ENCODE measurements at regions not wholly inside any gene's neighbourhood (a gene's known extent, or its start where the extent isn't known, plus 50 kb on each side); places are given as distances from the start of the nearest gene placed in this dataset.

- Histone ChIP-seq H3K9me3 (ENCODE audit: control insufficient read depth, low read length) (no peaks in the 10 kb centered on the region), H3K27ac (ENCODE audit: insufficient read depth, low read depth, low read length, poor library complexity, severe bottlenecking) (no peak overlapping the region), H3K36me3 (ENCODE audit: control insufficient read depth, insufficient read depth, low read length) (no peaks in the 10 kb centered on the region), H3K4me1 (ENCODE audit: control insufficient read depth, insufficient read depth, low read length) (peaks cover 16% of the 10 kb centered on the region), H3K4me3 (ENCODE audit: insufficient read depth, low read depth, low read length) (no peak overlapping the region), H3K27me3 (ENCODE audit: control insufficient read depth, insufficient read depth, low read length, poor library complexity, severe bottlenecking) (no peaks in the 10 kb centered on the region)
Observed at GRCh38 chr11:27244900-27245299, 118.1 kb downstream of the CCDC34 start.

GRCh38 chr11:27242591-27242990 lies 120.4 kb downstream of the CCDC34 start:
- WGBS, 2 experiments: 88 to 100% methylated on average over 1 of the region's 1 CpG
- no peaks in the 10 kb centered on the region for H3K27me3 ChIP-seq (ENCODE audit: control insufficient read depth, insufficient read depth, low read length, poor library complexity, severe bottlenecking)
- no peak overlapping the region for H3K27ac ChIP-seq (ENCODE audit: insufficient read depth, low read depth, low read length, poor library complexity, severe bottlenecking)
- H3K9me3 ChIP-seq (ENCODE audit: control insufficient read depth, low read length): no peaks in the 10 kb centered on the region
- no peaks in the 10 kb centered on the region for H3K36me3 ChIP-seq (ENCODE audit: control insufficient read depth, insufficient read depth, low read length)
- H3K4me1 ChIP-seq (ENCODE audit: control insufficient read depth, insufficient read depth, low read length): peaks cover 8% of the 10 kb centered on the region
- H3K4me3 ChIP-seq (ENCODE audit: insufficient read depth, low read depth, low read length): no peak overlapping the region

GRCh38 chr11:27241311-27242122 lies 121.5 kb downstream of the CCDC34 start:
- Histone ChIP-seq H3K4me3 (ENCODE audit: insufficient read depth, low read depth, low read length) (no peak overlapping the region), H3K4me1 (ENCODE audit: control insufficient read depth, insufficient read depth, low read length) (peaks cover 8% of the 10 kb centered on the region), H3K36me3 (ENCODE audit: control insufficient read depth, insufficient read depth, low read length) (no peaks in the 10 kb centered on the region), H3K27me3 (ENCODE audit: control insufficient read depth, insufficient read depth, low read length, poor library complexity, severe bottlenecking) (no peaks in the 10 kb centered on the region), H3K27ac (ENCODE audit: insufficient read depth, low read depth, low read length, poor library complexity, severe bottlenecking) (no peak overlapping the region), H3K9me3 (ENCODE audit: control insufficient read depth, low read length) (no peaks in the 10 kb centered on the region)
- WGBS, 2 experiments: 75 to 90% methylated on average over 1 to 2 of the region's 2 CpGs

- Histone ChIP-seq H3K9me3 (ENCODE audit: control insufficient read depth, low read length) (no peaks in the 10 kb centered on the region), H3K4me3 (ENCODE audit: insufficient read depth, low read depth, low read length) (no peak overlapping the region), H3K27ac (ENCODE audit: insufficient read depth, low read depth, low read length, poor library complexity, severe bottlenecking) (no peak overlapping the region), H3K4me1 (ENCODE audit: control insufficient read depth, insufficient read depth, low read length) (peaks cover 8% of the 10 kb centered on the region), H3K27me3 (ENCODE audit: control insufficient read depth, insufficient read depth, low read length, poor library complexity, severe bottlenecking) (no peaks in the 10 kb centered on the region), H3K36me3 (ENCODE audit: control insufficient read depth, insufficient read depth, low read length) (no peaks in the 10 kb centered on the region)
- 74 to 87% methylated on average over 7 of the region's 7 CpGs for WGBS, 2 experiments
Observed at GRCh38 chr11:27239305-27239942, 123.6 kb downstream of the CCDC34 start.

GRCh38 chr11:27238811-27239210 lies 124.2 kb downstream of the CCDC34 start:
- Histone ChIP-seq H3K27me3 (ENCODE audit: control insufficient read depth, insufficient read depth, low read length, poor library complexity, severe bottlenecking) (no peaks in the 10 kb centered on the region), H3K27ac (ENCODE audit: insufficient read depth, low read depth, low read length, poor library complexity, severe bottlenecking) (no peak overlapping the region), H3K4me3 (ENCODE audit: insufficient read depth, low read depth, low read length) (no peak overlapping the region), H3K9me3 (ENCODE audit: control insufficient read depth, low read length) (no peaks in the 10 kb centered on the region), H3K4me1 (ENCODE audit: control insufficient read depth, insufficient read depth, low read length) (peaks cover 8% of the 10 kb centered on the region), H3K36me3 (ENCODE audit: control insufficient read depth, insufficient read depth, low read length) (no peaks in the 10 kb centered on the region)

GRCh38 chr11:27237643-27238042 lies 125.4 kb downstream of the CCDC34 start:
- H3K36me3 ChIP-seq (ENCODE audit: control insufficient read depth, insufficient read depth, low read length): no peaks in the 10 kb centered on the region
- H3K4me1 ChIP-seq (ENCODE audit: control insufficient read depth, insufficient read depth, low read length): peaks cover under 1% of the 10 kb centered on the region
- H3K27ac ChIP-seq (ENCODE audit: insufficient read depth, low read depth, low read length, poor library complexity, severe bottlenecking): no peak overlapping the region
- no peaks in the 10 kb centered on the region for H3K27me3 ChIP-seq (ENCODE audit: control insufficient read depth, insufficient read depth, low read length, poor library complexity, severe bottlenecking)
- no peak overlapping the region for H3K4me3 ChIP-seq (ENCODE audit: insufficient read depth, low read depth, low read length)
- no peaks in the 10 kb centered on the region for H3K9me3 ChIP-seq (ENCODE audit: control insufficient read depth, low read length)

GRCh38 chr11:27234961-27235360 lies 128.1 kb downstream of the CCDC34 start:
- no peak overlapping the region for H3K27ac ChIP-seq (ENCODE audit: insufficient read depth, low read depth, low read length, poor library complexity, severe bottlenecking)
- H3K27me3 ChIP-seq (ENCODE audit: control insufficient read depth, insufficient read depth, low read length, poor library complexity, severe bottlenecking): no peaks in the 10 kb centered on the region
- no peaks in the 10 kb centered on the region for H3K4me1 ChIP-seq (ENCODE audit: control insufficient read depth, insufficient read depth, low read length)
- no peaks in the 10 kb centered on the region for H3K9me3 ChIP-seq (ENCODE audit: control insufficient read depth, low read length)
- H3K36me3 ChIP-seq (ENCODE audit: control insufficient read depth, insufficient read depth, low read length): no peaks in the 10 kb centered on the region
- whole genome bisulfite sequencing, 2 experiments: 90 to 93% methylated on average over 2 of the region's 2 CpGs
- no peak overlapping the region for H3K4me3 ChIP-seq (ENCODE audit: insufficient read depth, low read depth, low read length)

- no peaks in the 10 kb centered on the region for H3K27me3 ChIP-seq (ENCODE audit: control insufficient read depth, insufficient read depth, low read length, poor library complexity, severe bottlenecking)
- H3K36me3 ChIP-seq (ENCODE audit: control insufficient read depth, insufficient read depth, low read length): no peaks in the 10 kb centered on the region
- WGBS, 2 experiments: 89 to 92% methylated on average over 10 of the region's 10 CpGs
- no peak overlapping the region for H3K27ac ChIP-seq (ENCODE audit: insufficient read depth, low read depth, low read length, poor library complexity, severe bottlenecking)
- no peaks in the 10 kb centered on the region for H3K9me3 ChIP-seq (ENCODE audit: control insufficient read depth, low read length)
- H3K4me3 ChIP-seq (ENCODE audit: insufficient read depth, low read depth, low read length): no peak overlapping the region
- peaks cover under 1% of the 10 kb centered on the region for H3K4me1 ChIP-seq (ENCODE audit: control insufficient read depth, insufficient read depth, low read length)
Observed at GRCh38 chr11:27234043-27234668, 128.9 kb downstream of the CCDC34 start.

- 91 to 95% methylated on average over 3 of the region's 3 CpGs for WGBS, 2 experiments
- H3K36me3 ChIP-seq (ENCODE audit: control insufficient read depth, insufficient read depth, low read length): no peaks in the 10 kb centered on the region
- H3K27me3 ChIP-seq (ENCODE audit: control insufficient read depth, insufficient read depth, low read length, poor library complexity, severe bottlenecking): no peaks in the 10 kb centered on the region
- H3K4me1 ChIP-seq (ENCODE audit: control insufficient read depth, insufficient read depth, low read length): peaks cover 5% of the 10 kb centered on the region
- H3K27ac ChIP-seq (ENCODE audit: insufficient read depth, low read depth, low read length, poor library complexity, severe bottlenecking): no peak overlapping the region
- H3K4me3 ChIP-seq (ENCODE audit: insufficient read depth, low read depth, low read length): no peak overlapping the region
- no peaks in the 10 kb centered on the region for H3K9me3 ChIP-seq (ENCODE audit: control insufficient read depth, low read length)
Observed at GRCh38 chr11:27233654-27234042, 129.4 kb downstream of the CCDC34 start.

- peaks cover 13% of the 10 kb centered on the region for H3K4me1 ChIP-seq (ENCODE audit: control insufficient read depth, insufficient read depth, low read length)
- no peaks in the 10 kb centered on the region for H3K9me3 ChIP-seq (ENCODE audit: control insufficient read depth, low read length)
- no peaks in the 10 kb centered on the region for H3K36me3 ChIP-seq (ENCODE audit: control insufficient read depth, insufficient read depth, low read length)
- H3K4me3 ChIP-seq (ENCODE audit: insufficient read depth, low read depth, low read length): no peak overlapping the region
- H3K27me3 ChIP-seq (ENCODE audit: control insufficient read depth, insufficient read depth, low read length, poor library complexity, severe bottlenecking): no peaks in the 10 kb centered on the region
- 56 to 61% methylated on average over 5 to 6 of the region's 6 CpGs for WGBS, 2 experiments
- H3K27ac ChIP-seq (ENCODE audit: insufficient read depth, low read depth, low read length, poor library complexity, severe bottlenecking): no peak overlapping the region
Observed at GRCh38 chr11:27231530-27231929, 131.5 kb downstream of the CCDC34 start.

All from ectodermal cell (in vitro differentiated cells).